HG02678 (cell line): ENCODE measurements at regions not wholly inside any gene's neighbourhood (a gene's known extent, or its start where the extent isn't known, plus 50 kb on each side); places are given as distances from the start of the nearest gene placed in this dataset.
A peak's percentile ranks its signal among the peaks of the same experiment; 100 is the strongest.

Source experiments
- ATAC-seq: cut with Tn5 transposase; IDR thresholded peaks from one replicate; pipeline ENCODE4 v1.9.1; 2021; ENCODE audit warnings: mild to moderate bottlenecking, moderate library complexity; ENCODE audit not compliant: unreplicated experiment

DNA sequence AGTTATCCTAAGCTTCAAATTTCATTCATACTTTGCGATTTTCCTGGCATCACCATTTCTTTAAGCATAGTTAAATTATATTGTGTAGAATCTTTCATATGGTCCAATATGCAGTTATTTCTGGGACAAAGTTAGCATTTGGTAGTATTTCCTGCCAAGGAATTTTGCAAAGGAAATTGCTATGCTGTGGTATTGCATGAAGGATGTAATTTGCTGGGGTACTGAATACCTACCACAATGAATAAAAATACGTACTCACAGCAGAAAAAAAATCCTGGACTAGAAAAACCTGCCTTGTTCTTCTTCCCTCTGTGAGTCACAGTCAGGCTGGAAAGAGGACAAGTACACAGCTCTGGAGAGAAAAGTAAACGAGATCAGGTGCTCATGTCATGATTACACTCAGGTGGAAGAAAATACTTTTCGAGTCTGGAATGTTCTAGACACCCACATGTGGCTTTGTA, 241.2 kb downstream of the PTBP2 start:
- ATAC-seq, result no peak

DNA sequence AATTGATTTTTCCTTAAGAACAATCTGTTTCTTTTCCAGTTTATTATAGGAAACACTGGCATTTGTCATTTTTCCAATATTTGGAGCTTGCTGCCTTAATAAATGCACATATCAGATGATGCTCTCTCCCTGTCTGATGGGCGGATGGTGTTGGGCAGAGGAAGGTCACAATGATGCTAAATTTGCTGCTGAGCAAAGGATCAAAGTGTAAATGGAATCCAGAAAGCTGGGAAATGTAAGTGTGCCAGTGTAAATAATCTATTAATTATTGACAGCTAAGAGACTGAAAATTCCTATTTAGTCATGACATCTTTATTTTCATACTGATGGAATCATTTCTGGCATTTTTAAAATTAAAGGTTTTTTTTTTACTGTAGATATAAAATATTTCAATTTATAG, 243.2 kb downstream of the PTBP2 start:
- ATAC-seq, result no peak

DNA sequence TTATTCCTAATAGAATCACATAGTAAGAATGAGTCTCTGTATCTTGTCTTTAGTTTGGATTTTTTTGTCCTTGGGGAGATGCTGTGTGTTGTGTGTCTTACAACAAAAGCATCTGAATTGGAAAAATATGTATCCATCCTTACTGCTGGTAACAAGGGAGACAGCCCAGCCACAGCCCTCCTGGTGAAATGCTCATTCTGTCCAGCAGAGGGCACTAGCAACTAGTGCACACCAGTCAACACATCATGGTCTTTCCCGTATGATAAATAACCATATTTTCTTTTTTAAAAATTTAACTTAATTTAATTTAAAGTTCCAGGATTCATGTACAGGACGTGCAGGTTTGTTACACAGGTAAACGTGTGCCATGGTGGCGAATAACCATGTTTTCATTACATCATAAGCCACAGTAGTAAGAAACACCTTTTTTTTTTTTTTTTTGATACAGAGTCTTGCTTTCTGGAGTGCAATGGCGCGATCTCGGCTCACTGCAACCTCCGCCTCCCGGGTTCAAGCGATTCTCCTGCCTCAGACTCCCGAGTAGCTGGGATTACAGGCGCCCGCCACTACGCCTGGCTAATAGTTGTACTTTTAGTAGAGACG, 245.1 kb downstream of the PTBP2 start:
- peak; percentile 91 for ATAC-seq

DNA sequence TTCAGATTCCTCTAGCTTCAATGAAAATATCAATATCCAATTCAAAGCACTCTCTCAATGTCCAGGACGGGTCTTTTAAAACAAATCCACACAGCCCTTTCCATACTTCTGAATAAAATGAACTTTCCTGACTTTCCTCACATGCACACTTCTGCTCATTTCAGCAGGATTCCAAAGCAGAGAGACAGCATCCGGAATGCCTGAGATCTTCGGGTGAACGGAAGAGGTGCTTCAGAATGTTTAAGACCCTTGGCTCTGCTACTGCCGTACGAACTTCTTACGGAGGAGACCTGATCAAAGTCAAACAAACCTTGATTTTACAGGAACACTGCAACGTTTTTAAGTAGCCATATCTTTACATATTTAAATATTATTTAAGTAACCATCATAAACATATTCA, 245.7 kb downstream of the PTBP2 start:
- ATAC-seq, result no peak

DNA sequence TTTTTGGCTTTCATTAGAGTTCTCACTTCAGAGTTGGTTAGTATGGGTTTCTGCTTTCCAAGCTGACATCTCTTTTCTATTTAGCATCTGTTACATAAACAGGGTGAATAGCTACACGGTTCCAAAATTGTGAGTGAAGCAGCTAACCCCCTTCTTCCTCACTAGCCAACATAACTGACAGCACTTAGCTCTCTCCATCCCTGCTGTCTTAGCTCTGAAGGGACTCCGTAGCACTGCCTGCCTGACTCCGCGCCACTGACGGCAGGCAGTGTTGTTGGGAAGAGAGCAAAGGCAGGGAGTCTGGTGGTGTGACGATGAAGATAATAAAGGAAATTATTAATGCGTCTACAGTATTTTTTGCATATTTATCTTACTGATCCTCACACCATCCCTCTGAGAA, 247.0 kb downstream of the PTBP2 start:
- no peak for ATAC-seq

DNA sequence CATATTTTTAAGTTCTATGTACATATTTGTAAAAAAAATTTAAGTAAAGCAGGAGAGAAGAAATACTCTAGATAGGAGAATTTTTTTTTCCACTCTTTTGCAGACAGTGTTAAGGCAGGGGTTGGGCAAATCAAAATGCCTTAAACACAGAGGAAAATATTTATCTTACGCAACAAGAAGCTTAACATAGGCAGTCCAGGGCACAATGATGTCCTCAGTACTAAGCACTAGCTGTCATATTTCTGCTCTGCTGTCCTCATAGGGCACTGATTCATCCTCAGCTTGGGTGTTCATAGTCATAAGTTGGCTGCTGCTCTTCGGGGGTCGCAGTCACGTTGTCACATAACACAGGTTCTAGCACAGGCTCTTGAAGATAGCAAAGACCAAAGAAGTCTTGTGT, 247.4 kb downstream of the PTBP2 start:
- no peak for ATAC-seq

DNA sequence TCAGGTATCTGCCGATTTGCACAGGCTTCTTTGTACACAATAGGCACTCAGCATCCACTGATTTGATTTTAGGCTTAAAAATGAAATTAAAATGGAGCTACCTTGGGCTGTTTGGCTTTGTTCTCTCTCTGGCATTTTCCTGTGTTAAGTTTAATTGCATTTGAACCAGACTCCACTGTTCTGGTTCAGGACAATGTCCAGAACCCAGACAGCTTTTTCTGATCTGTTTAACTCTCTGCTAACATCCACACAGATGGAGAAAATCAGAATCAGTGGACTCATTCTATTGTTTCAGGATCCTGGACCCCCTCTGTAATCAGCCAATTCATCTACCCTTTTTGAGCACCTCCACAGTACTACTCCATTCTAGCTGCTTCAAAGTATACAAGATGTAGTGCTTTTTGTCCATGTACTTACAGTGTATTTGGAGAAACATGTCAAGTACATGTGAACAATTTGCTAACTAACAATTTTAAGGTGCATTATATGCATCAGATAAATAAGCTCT, 248.1 kb downstream of the PTBP2 start:
- no peak for ATAC-seq

DNA sequence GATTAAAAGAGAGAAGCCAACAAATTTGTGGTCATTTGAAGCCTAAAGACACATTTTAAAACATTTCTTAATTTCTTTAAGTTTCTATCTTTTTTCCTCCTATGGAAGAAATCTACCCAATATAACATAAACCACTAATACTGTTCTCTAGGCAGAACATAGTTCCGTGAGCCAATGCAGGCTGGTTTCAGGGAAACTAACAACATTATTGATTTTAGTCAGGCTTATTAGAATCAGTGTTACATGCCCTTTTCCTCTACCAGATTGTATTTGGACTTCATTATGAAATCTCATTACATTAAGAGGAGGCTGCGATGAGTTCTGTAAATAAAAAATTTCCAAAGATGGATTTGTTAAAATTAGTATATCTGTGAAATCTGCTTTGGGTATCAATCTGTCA, 249.9 kb downstream of the PTBP2 start:
- no peak for ATAC-seq

DNA sequence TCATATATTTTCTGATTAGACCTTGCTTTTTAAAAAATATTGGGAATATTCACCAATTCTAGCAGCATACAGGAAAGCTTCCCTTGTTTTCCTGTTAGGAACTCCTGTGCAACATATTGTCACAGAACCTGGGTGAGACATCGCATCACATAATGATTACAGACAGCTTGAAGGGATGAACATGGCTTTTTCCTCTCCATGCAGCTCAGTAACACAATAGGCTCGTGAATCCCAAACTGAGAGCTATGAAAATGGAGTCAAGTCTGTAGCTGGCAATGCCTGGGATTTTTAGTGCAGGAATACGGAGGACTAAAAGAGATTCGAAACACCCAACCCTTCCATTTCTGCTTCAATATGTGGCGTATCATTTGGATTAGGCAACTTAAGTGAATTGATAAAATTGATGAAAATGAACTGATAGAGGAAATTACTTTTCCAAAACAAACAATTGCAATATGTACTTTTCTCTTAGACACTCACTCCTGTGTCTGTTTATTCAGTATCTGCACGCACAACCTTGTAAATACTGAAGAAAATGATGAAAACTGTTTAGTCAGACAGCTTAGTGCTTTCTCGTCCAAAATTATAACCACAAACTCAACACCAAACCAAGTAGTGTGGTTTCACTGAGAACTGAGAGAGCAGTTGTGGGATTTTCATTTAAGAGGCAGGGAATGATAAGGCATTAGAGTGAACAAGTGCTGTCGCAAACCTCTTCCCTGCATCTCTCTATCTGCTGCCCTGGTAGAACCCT, 250.4 kb downstream of the PTBP2 start:
- no peak for ATAC-seq

DNA sequence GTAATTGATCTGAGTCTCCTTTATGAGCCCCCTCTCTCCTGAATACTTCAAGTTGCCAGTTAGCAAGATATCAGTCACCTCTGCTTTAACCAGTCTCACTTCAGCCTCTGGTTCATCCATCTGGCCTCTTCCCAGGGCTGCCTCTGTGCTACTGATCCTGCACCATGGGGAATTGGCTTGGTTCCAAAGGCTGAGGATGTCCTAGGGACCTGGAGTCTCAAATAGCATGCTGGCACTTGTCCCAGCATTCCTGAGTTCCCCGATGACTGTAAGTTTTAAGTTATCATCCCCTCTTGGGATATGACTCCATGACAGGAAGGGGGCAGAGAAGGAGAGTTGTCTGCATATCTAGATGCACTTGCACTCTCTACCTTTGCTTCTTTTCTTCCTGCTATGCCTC, 252.0 kb downstream of the PTBP2 start:
- ATAC-seq, result no peak

DNA sequence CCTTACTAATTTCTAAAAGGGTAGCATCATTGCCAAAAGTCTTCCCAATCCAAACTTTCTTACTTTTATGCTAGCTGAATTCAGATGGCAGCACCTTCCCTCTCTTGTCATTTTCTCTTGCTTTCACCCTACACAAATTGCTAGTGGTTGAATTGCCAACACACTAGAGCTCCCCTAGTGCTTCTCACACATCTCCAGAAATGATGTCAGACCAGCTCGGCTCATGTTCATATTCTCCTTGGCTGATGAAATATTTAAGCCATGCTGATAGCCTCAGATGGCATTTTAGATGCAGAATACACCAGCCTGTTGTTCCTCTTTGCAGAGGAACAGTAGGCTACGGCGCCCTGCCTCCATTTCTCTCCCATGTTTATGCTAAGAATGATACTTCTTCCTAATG, 256.9 kb downstream of the PTBP2 start:
- no peak for ATAC-seq

DNA sequence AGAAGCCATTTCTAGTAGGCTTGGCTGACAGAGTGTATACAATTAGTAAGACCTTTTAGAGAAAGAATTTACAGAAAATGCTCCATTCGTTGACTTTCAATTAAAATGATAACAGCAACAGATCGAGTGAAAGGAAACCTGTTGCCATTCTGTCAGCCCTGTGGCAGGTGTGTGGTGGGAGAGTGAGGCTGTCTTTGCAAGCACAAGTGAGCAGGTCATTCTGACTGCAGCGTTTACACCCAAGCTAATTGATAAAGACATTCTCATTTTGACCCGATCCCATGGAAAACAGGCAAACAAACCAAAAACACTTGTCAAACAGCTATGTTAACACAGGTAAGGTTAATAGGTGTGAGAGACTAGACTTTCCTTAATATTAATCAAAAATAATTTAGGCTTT, 257.3 kb downstream of the PTBP2 start:
- no peak for ATAC-seq

DNA sequence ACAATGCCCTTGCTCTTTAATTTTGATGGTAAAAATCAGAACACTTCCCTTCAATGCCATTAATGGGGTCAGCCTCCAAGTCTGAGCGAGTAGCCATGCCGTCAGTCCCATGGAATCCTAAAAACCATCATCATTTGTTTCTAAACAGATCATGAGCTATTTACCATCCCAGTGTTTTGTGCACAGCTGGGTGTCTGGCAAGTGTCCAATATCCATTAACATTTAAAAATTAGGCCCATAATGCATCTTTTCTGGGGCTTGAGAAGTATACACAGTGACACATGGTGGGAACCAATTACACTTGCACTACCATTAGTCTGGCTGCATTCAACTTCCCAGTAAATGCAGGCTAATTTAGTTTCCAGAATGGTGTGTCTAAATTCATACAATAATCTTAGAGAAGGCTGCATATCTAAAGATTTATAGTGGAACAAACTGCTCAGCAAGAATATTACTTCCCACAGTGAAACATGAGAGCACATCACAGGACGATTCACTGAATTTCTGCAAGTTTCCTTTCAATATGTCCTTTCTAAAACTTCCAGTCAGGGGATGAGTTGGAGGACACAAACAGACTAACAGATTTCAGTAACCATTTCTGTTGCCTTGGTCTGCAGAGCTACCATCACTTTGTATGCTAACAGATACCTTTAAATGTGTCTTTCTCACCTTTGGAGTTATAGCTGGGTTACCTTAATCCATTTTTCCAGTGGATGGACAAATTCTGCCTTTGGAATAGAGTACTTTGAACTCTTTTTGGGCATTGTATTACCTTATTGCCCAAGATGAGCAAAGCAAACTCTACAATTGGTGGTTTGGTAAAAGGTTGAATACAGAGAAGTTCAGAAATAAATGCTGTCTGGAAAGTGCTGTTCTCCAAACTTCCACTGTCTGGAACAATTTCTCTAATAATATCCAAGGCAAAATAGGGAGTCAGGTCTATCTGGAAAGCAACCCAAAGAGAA, 258.0 kb downstream of the PTBP2 start:
- no peak for ATAC-seq

DNA sequence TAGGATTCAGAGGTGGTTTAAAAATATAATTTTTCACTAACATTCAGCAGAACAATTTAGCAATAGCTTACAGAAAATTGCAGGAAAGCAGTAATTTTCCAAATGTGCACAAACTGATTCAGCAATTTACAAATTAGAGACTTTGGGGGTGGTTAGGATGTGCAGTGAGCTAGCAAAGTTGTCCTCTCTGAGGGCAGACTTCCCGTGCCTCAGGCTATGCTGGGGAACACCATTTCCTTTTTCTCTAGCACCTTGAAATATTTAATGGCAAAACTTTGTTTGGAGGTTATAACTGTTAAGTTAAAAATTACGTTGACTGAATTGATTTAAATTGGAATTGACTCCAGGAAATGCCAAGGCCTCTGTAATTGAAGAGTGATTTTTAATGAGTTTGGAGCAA, 258.9 kb downstream of the PTBP2 start:
- no peak for ATAC-seq

DNA sequence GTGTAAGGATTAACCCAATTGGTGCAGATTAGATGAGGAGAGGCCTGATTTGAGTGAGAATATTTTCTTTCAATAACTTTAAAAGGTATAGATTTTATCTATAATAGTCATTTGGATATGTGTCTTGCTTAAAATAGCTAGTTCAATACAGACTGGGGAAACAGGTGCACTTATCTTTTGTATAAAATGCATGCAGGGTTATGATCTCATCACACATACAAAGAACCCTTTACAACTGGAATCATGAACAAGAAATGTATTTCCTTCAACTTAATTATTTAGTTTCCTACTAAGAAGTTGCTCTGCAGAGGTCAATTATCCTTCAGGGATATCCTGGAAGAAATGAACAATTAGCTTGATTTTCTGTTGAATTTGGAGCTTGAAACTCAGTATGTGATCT, 259.6 kb downstream of the PTBP2 start:
- ATAC-seq, result no peak

DNA sequence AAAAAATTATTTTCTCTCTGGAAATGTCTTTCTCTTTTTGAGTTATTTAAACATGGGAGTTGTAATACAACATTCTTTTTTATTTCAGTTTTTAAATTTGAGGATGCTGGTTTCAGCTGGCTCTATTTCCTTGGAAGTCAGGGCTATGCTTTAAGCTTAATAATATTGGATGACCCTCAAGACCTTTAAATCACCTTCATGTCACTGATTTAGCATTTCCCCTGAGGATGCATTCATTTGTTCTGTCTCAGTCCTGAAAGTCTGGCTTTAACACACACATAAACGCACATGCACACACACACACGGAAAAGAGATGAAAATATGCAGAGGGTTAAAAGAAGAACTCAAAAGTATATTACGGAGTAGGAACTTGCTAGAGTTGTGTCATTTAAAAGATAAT, 260.5 kb downstream of the PTBP2 start:
- no peak for ATAC-seq

DNA sequence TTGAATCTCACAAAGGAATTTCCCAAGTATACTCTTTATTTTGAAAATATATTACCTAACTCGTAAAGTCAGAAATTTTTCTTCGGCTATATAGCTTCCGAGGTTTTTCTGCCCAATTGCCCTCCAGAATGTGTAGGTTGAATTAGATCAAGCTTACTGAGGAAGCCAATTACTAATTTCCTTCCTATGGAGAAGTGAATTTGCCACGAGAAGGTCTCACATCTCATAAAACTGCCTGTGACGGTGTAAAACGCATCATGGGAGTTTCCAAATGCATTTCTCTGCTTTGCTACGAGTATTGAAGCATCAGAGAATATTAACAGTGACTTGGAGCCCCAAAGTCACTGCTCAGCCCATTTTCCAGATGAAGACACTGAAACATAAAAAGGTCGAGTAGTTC, 262.3 kb downstream of the PTBP2 start:
- ATAC-seq, result no peak

DNA sequence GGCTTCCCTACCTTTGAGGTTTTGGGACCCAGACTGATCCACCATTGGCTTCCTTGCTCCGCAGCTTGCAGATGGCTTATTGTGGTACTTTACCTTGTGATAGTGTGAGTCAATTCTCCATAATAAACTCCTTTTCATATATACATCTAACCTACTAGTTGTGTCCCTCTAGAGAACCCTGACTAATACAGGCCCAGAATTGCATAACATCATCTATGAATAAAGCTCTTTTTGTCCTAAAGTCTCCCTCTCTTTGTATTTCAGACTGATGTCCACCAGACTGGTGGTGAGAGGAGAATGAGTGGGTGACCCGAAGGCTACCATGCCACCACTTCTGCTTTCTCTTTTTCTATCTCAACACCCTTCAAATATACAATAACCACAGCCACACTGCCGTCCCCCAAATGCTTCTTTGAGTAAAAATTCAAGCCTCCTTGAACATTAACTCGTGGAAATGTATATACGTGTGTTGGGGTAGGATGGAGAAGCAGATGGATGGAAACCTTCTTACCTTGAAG, 265.7 kb downstream of the PTBP2 start:
- ATAC-seq, result no peak

DNA sequence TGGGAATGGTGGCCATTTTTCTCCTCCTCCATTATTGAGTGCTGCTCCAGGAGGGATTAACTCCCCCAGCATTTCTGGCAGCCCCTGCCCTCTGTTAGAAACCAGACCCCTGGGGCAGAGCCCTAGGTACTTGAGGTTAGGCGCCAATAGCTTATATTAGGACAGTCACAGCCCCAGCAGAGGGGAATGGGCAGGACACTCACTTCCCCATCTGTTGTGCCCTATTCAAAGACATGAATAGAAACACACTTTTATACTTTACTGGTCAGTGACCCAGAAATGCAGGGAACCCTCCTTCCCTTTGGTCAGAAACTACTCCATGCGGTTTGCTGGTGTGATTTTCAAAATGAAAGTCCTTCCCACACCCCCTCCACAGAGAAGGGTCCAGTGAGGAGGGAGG, 267.7 kb downstream of the PTBP2 start:
- no peak for ATAC-seq

DNA sequence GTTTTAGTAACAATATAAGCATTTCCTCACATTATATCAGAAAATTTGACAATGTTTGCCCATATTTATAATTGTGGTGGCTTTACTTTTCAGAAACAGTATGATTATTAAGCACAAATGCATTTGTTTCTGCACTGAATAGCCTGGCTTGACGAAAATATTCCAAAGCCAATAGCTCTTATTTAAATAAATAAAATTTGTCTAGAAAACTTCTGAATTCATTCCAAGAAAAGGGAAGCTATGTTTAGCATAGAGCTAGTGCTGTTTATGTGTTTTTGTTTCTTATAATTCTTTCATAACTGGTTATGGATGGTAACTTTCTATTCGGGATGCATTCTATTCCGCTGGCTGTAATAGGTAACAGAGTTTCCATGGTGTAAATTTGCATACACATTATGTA, 268.6 kb downstream of the PTBP2 start:
- no peak for ATAC-seq

DNA sequence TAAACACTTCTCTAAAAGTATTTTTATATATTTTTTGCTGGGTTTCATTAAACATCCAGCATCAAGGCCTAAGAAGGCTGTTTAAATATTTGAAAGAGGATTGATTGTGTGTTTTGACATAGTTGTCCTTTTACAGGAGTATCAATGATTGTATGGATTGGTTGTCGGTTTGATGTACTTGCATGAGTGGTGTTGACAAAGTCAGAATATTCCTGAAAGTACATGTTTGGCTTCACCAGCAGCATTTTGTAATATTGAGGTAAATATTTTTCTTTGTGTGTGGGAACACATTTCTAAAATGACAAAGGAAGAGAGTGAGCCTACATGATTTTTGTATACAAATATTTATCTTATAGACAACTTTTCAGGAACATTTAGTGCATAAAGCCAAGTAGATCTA, 269.7 kb downstream of the PTBP2 start:
- ATAC-seq, result no peak
